DMS 273 (cell line): ENCODE measurements at regions not wholly inside any gene's neighbourhood (a gene's known extent, or its start where the extent isn't known, plus 50 kb on each side); places are given as distances from the start of the nearest gene placed in this dataset.
"Not testable (repeated sequence)": the region's sequence is repeated elsewhere in the genome, so short reads cannot be mapped to it uniquely, and the experiment has no call there.

ENCODE experiments used
- DNase-seq: peaks from one replicate; lab custom pipeline; 2025; ENCODE audit not compliant: unreplicated experiment; lab: John Stamatoyannopoulos, UW

GRCh38 chr11:130526846-130527245, 78.4 kb downstream of the ADAMTS15 start:
- no peak for DNase-seq

GRCh38 chr11:130527636-130528297, 79.3 kb downstream of the ADAMTS15 start:
- no peak for DNase-seq

- DNase-seq: no peak
Measured at GRCh38 chr11:130528298-130529261, 80.1 kb downstream of the ADAMTS15 start.

- DNase-seq: no peak
Measured at GRCh38 chr11:130529366-130529765, 80.9 kb downstream of the ADAMTS15 start.

- no peak for DNase-seq
Measured at GRCh38 chr11:130531061-130531460, 82.6 kb downstream of the ADAMTS15 start.

- DNase-seq: peak; percentile 6
Measured at GRCh38 chr11:130533113-130533798, 84.8 kb downstream of the ADAMTS15 start.

- DNase-seq: no peak
Measured at GRCh38 chr11:130533871-130534270, 85.4 kb downstream of the ADAMTS15 start.

- DNase-seq: no peak
Measured at GRCh38 chr11:130534551-130534950, 86.1 kb downstream of the ADAMTS15 start.

GRCh38 chr11:130535520-130535919, 87.1 kb downstream of the ADAMTS15 start:
- DNase-seq: no peak

- no peak for DNase-seq
Measured at GRCh38 chr11:130536106-130537040, 87.9 kb downstream of the ADAMTS15 start.

GRCh38 chr11:130539680-130540079, 91.2 kb downstream of the ADAMTS15 start:
- DNase-seq: not testable (repeated sequence)

GRCh38 chr11:130544266-130544665, 95.8 kb downstream of the ADAMTS15 start:
- DNase-seq: no peak

- no peak for DNase-seq
Measured at GRCh38 chr11:130545449-130546072, 97.1 kb downstream of the ADAMTS15 start.

- DNase-seq: no peak
Measured at GRCh38 chr11:130546438-130546837, 98.0 kb downstream of the ADAMTS15 start.

GRCh38 chr11:130546901-130547694, 98.7 kb downstream of the ADAMTS15 start:
- no peak for DNase-seq

GRCh38 chr11:130547761-130548490, 99.5 kb downstream of the ADAMTS15 start:
- DNase-seq: no peak

GRCh38 chr11:130548491-130548833, 100.0 kb downstream of the ADAMTS15 start:
- no peak for DNase-seq

- DNase-seq: no peak
Measured at GRCh38 chr11:130549393-130549999, 101.1 kb downstream of the ADAMTS15 start.
